Adipocyte (in vitro differentiated cells): ENCODE measurements at regions not wholly inside any gene's neighbourhood (a gene's known extent, or its start where the extent isn't known, plus 50 kb on each side); places are given as distances from the start of the nearest gene placed in this dataset.

ENCODE experiments used
- DNase-seq: peaks from one replicate; pipeline ENCODE4 v3.0.0-alpha.2; 2015; ENCODE audit warnings: low read depth
- H3K27me3 ChIP-seq: replicated peaks from 2 replicates; pipeline ENCODE4 v1.7.0; 2013; ENCODE audit warnings: mild to moderate bottlenecking, low read length, moderate library complexity; ENCODE audit not compliant: control insufficient read depth, insufficient read depth
- H3K36me3 ChIP-seq: 2 replicates; pipeline ENCODE4 v1.7.0; 2013; ENCODE audit warnings: low read length, mild to moderate bottlenecking, moderate library complexity; ENCODE audit not compliant: control insufficient read depth, insufficient read depth, severe bottlenecking
- H3K4me1 ChIP-seq: 2 replicates; pipeline ENCODE4 v1.7.0; 2013; ENCODE audit warnings: mild to moderate bottlenecking, low read length, moderate library complexity; ENCODE audit not compliant: control insufficient read depth, insufficient read depth
- H3K4me3 ChIP-seq: 2 replicates; pipeline ENCODE4 v1.7.0; 2013; ENCODE audit warnings: mild to moderate bottlenecking, low read length, moderate library complexity
- H3K9ac ChIP-seq: 2 replicates; pipeline ENCODE4 v1.7.0; 2013; ENCODE audit warnings: mild to moderate bottlenecking, low read length, moderate library complexity
- H3K9me3 ChIP-seq: 2 replicates; pipeline ENCODE4 v1.7.0; 2013; ENCODE audit warnings: mild to moderate bottlenecking, low read length, moderate library complexity; ENCODE audit not compliant: control insufficient read depth

- Histone ChIP-seq H3K27me3 (no peaks in the 10 kb centered on the region), H3K4me3 (peak overlapping the region; percentile 37), H3K9me3 (peaks cover 5% of the 10 kb centered on the region), H3K4me1 (peaks cover 26% of the 10 kb centered on the region), H3K36me3 (no peaks in the 10 kb centered on the region), H3K9ac (peak overlapping the region; percentile 77)
- peak; percentile 55 for DNase-seq
These were observed 70.5 kb upstream of the XCR1 start for GRCh38 chr3:46097691-46098241.

- no peak overlapping the region for H3K9ac ChIP-seq
- no peak for DNase-seq
- H3K36me3 ChIP-seq = no peaks in the 10 kb centered on the region
- no peaks in the 10 kb centered on the region for H3K27me3 ChIP-seq
- H3K4me3 ChIP-seq = no peak overlapping the region
- peaks cover 26% of the 10 kb centered on the region for H3K4me1 ChIP-seq
- peaks cover 2% of the 10 kb centered on the region for H3K9me3 ChIP-seq
These were observed 69.5 kb upstream of the XCR1 start for GRCh38 chr3:46096781-46097180.

GRCh38 chr3:46096336-46096735 is 69.1 kb upstream of the XCR1 start:
- H3K9ac ChIP-seq = no peak overlapping the region
- no peaks in the 10 kb centered on the region for H3K36me3 ChIP-seq
- no peak overlapping the region for H3K4me3 ChIP-seq
- no peaks in the 10 kb centered on the region for H3K27me3 ChIP-seq
- peaks cover 26% of the 10 kb centered on the region for H3K4me1 ChIP-seq
- no peaks in the 10 kb centered on the region for H3K9me3 ChIP-seq
- no peak for DNase-seq

- Histone ChIP-seq H3K9ac (no peak overlapping the region), H3K4me3 (no peak overlapping the region), H3K36me3 (no peaks in the 10 kb centered on the region), H3K4me1 (peaks cover 30% of the 10 kb centered on the region), H3K27me3 (no peaks in the 10 kb centered on the region), H3K9me3 (no peaks in the 10 kb centered on the region)
- no peak for DNase-seq
These were observed 68.0 kb upstream of the XCR1 start for GRCh38 chr3:46095307-46095706.

- no peak overlapping the region for H3K9ac ChIP-seq
- no peaks in the 10 kb centered on the region for H3K9me3 ChIP-seq
- H3K4me1 ChIP-seq = peaks cover 38% of the 10 kb centered on the region
- no peak for DNase-seq
- H3K36me3 ChIP-seq = no peaks in the 10 kb centered on the region
- no peak overlapping the region for H3K4me3 ChIP-seq
- H3K27me3 ChIP-seq = no peaks in the 10 kb centered on the region
These were observed 67.2 kb upstream of the XCR1 start for GRCh38 chr3:46094506-46094905.

- no peak for DNase-seq
These were observed 66.7 kb upstream of the XCR1 start for GRCh38 chr3:46093966-46094365.

GRCh38 chr3:46093327-46093942 is 66.2 kb upstream of the XCR1 start:
- Histone ChIP-seq H3K9ac (no peak overlapping the region), H3K4me1 (peaks cover 39% of the 10 kb centered on the region), H3K36me3 (no peaks in the 10 kb centered on the region), H3K4me3 (no peak overlapping the region), H3K27me3 (no peaks in the 10 kb centered on the region), H3K9me3 (no peaks in the 10 kb centered on the region)
- DNase-seq = no peak

More at GRCh38 chr3:46093966-46094365, 66.7 kb upstream of the XCR1 start:
- H3K27me3 ChIP-seq = no peaks in the 10 kb centered on the region
- no peaks in the 10 kb centered on the region for H3K36me3 ChIP-seq
- H3K4me3 ChIP-seq = no peak overlapping the region
- H3K9me3 ChIP-seq = no peaks in the 10 kb centered on the region
- H3K9ac ChIP-seq = no peak overlapping the region
- peaks cover 40% of the 10 kb centered on the region for H3K4me1 ChIP-seq

- Histone ChIP-seq H3K4me1 (peaks cover 32% of the 10 kb centered on the region), H3K4me3 (no peak overlapping the region), H3K9me3 (no peaks in the 10 kb centered on the region), H3K9ac (no peak overlapping the region), H3K27me3 (no peaks in the 10 kb centered on the region), H3K36me3 (no peaks in the 10 kb centered on the region)
- DNase-seq = no peak
These were observed 65.4 kb upstream of the XCR1 start for GRCh38 chr3:46092702-46093080.

GRCh38 chr3:46091741-46092701 is 64.7 kb upstream of the XCR1 start:
- no peaks in the 10 kb centered on the region for H3K9me3 ChIP-seq
- H3K4me3 ChIP-seq = no peak overlapping the region
- no peaks in the 10 kb centered on the region for H3K27me3 ChIP-seq
- no peaks in the 10 kb centered on the region for H3K36me3 ChIP-seq
- no peak overlapping the region for H3K9ac ChIP-seq
- DNase-seq = no peak
- peaks cover 25% of the 10 kb centered on the region for H3K4me1 ChIP-seq

GRCh38 chr3:46091046-46091445 is 63.8 kb upstream of the XCR1 start:
- Histone ChIP-seq H3K4me1 (peaks cover 25% of the 10 kb centered on the region), H3K4me3 (no peak overlapping the region), H3K27me3 (no peaks in the 10 kb centered on the region), H3K9ac (no peak overlapping the region), H3K9me3 (no peaks in the 10 kb centered on the region), H3K36me3 (no peaks in the 10 kb centered on the region)
- no peak for DNase-seq

GRCh38 chr3:46090161-46090591 is 62.9 kb upstream of the XCR1 start:
- Histone ChIP-seq H3K4me3 (no peak overlapping the region), H3K36me3 (no peaks in the 10 kb centered on the region), H3K27me3 (no peaks in the 10 kb centered on the region), H3K9ac (no peak overlapping the region), H3K4me1 (peaks cover 32% of the 10 kb centered on the region), H3K9me3 (no peaks in the 10 kb centered on the region)
- DNase-seq = no peak
